ENCODE measurements at regions not wholly inside any gene's neighbourhood (a gene's known extent, or its start where the extent isn't known, plus 50 kb on each side); places are given as distances from the start of the nearest gene placed in this dataset.

GRCh38 chr21:41076064-41076463, 91.9 kb upstream of the BACE2 start:
- DNase-seq (ENCODE audit: low read depth) = no peak

GRCh38 chr21:41079159-41079558, 88.8 kb upstream of the BACE2 start:
- DNase-seq (ENCODE audit: low read depth) = no peak

- DNase-seq (ENCODE audit: low read depth) = no peak
Measured at GRCh38 chr21:41080485-41081121, 87.4 kb upstream of the BACE2 start.

GRCh38 chr21:41086569-41086968, 81.4 kb upstream of the BACE2 start:
- DNase-seq (ENCODE audit: low read depth) = no peak

GRCh38 chr21:41090981-41091380, 77.0 kb upstream of the BACE2 start:
- DNase-seq (ENCODE audit: low read depth) = no peak

GRCh38 chr21:41091616-41092015, 76.3 kb upstream of the BACE2 start:
- no peak for DNase-seq (ENCODE audit: low read depth)

GRCh38 chr21:41092312-41092711, 75.6 kb upstream of the BACE2 start:
- no peak for DNase-seq (ENCODE audit: low read depth)

GRCh38 chr21:41095983-41096382, 72.0 kb upstream of the BACE2 start:
- no peak for DNase-seq (ENCODE audit: low read depth)

- DNase-seq (ENCODE audit: low read depth) = no peak
Measured at GRCh38 chr21:41098076-41098475, 69.9 kb upstream of the BACE2 start.

- no peak for DNase-seq (ENCODE audit: low read depth)
Measured at GRCh38 chr21:41098481-41099042, 69.4 kb upstream of the BACE2 start.

- no peak for DNase-seq (ENCODE audit: low read depth)
Measured at GRCh38 chr21:41100826-41101550, 67.0 kb upstream of the BACE2 start.

GRCh38 chr21:41102281-41102680, 65.7 kb upstream of the BACE2 start:
- DNase-seq (ENCODE audit: low read depth) = no peak

- no peak for DNase-seq (ENCODE audit: low read depth)
Measured at GRCh38 chr21:41107602-41108001, 60.4 kb upstream of the BACE2 start.

GRCh38 chr21:41108668-41109585, 59.0 kb upstream of the BACE2 start:
- no peak for DNase-seq (ENCODE audit: low read depth)

- no peak for DNase-seq (ENCODE audit: low read depth)
Measured at GRCh38 chr21:41110161-41110560, 57.8 kb upstream of the BACE2 start.

- no peak for DNase-seq (ENCODE audit: low read depth)
Measured at GRCh38 chr21:41110664-41111063, 57.3 kb upstream of the BACE2 start.

- no peak for DNase-seq (ENCODE audit: low read depth)
Measured at GRCh38 chr21:41111681-41112080, 56.3 kb upstream of the BACE2 start.

- DNase-seq (ENCODE audit: low read depth) = peak; percentile 83
Measured at GRCh38 chr21:41112740-41113692, 54.9 kb upstream of the BACE2 start.

- no peak for DNase-seq (ENCODE audit: low read depth)
Measured at GRCh38 chr21:41115851-41116250, 52.1 kb upstream of the BACE2 start.
